K562 (cell line): ENCODE measurements at regions not wholly inside any gene's neighbourhood (a gene's known extent, or its start where the extent isn't known, plus 50 kb on each side); places are given as distances from the start of the nearest gene placed in this dataset.

Experiments used
- ATAC-seq: fragments of 200-7000 bp; cut with Tn5 transposase; 3 replicates; pipeline ENCODE4 v1.9.1; 2020; ENCODE audit warnings: moderate library complexity
- BruUV-seq: library from RNA; stranded (reverse); fragments of 400-500 nt; replicated peaks from 2 replicates; lab custom pipeline; 2021; lab: Mats Ljungman, UMichigan
- CTCF ChIA-PET: fragments of 300-600 bp; formaldehyde crosslinking; extraction: SDS; loops from one replicate; lab custom pipeline; 2021; ENCODE audit warnings: low intra/inter-chr PET ratio; lab: Yijun Ruan, JAX
- POLR2A ChIA-PET: fragments of 300-600, 350-650 bp; sonication (Branson Sonifier 250); formaldehyde crosslinking; extraction: SDS; loops from one replicate; lab custom pipeline; 2021; ENCODE audit warnings: antibody characterized with exemption, inconsistent platforms; lab: Yijun Ruan, JAX
- DNase-seq, 4 experiments: peaks; one replicate each; pipeline versions ENCODE4 v3.0.0 to v3.0.0-alpha.2; 2011 to 2018; ENCODE audit warnings: low spot score in 3 of 4, mixed read lengths in 3 of 4; ENCODE audit errors: extremely low read depth in 1 of 4
- FAIRE-seq: peaks from 2 replicates; lab custom pipeline; 2011; peaks lifted over from hg19 to GRCh38; lab: Jason Lieb, UNC
- H2AFZ ChIP-seq: 2 replicates; pipeline ENCODE4 v1.6.0; 2011; ENCODE audit warnings: low read depth, low read length, control low read depth, inconsistent platforms
- H3K27ac ChIP-seq: fragments of 200-600 bp; 3 replicates; pipeline ENCODE4 v1.8.0; 2011; ENCODE audit warnings: low read depth, mild to moderate bottlenecking, control low read depth, inconsistent platforms, low read length, moderate library complexity, mixed read lengths; ENCODE audit errors: extremely low read depth
- H3K27me3 ChIP-seq, 2 experiments: fragments of 300-600 bp in 1 of 2; 2 replicates in 1 of 2; 3 replicates in 1 of 2; pipeline versions ENCODE4 v1.6.0 to v1.8.0; 2011; ENCODE audit warnings: inconsistent platforms in 2 of 2, low read length in 2 of 2, mild to moderate bottlenecking in 1 of 2, mixed read lengths in 1 of 2, moderate library complexity in 1 of 2; ENCODE audit not compliant: control insufficient read depth in 2 of 2, insufficient read depth in 2 of 2
- H3K36me3 ChIP-seq: fragments of 300-600 bp; 3 replicates; pipeline ENCODE4 v1.8.0; 2011; ENCODE audit warnings: mild to moderate bottlenecking, low read length, inconsistent platforms; ENCODE audit not compliant: control insufficient read depth, insufficient read depth
- H3K4me1 ChIP-seq, 2 experiments: fragments of 200-600 bp in 1 of 2; replicated peaks in 1 of 2; 2 replicates in 1 of 2; 3 replicates in 1 of 2; pipeline versions ENCODE4 v1.5.1 to v1.8.0; 2011; ENCODE audit warnings: inconsistent platforms in 2 of 2, low read length in 2 of 2, mild to moderate bottlenecking in 1 of 2, mixed read lengths in 1 of 2, moderate library complexity in 1 of 2; ENCODE audit not compliant: control insufficient read depth in 2 of 2, insufficient read depth in 2 of 2
- H3K4me2 ChIP-seq: 2 replicates; pipeline ENCODE4 v1.6.1; 2011; ENCODE audit warnings: low read length, control low read depth, inconsistent platforms, mixed read lengths; ENCODE audit not compliant: insufficient read depth
- H3K4me3 ChIP-seq: fragments of 200-600 bp; sonication (generic), shearing (Covaris generic); 2 replicates; pipeline ENCODE4 v1.5.1; 2016; ENCODE audit warnings: control low read depth, inconsistent platforms
- H3K79me2 ChIP-seq: fragments of 200-600 bp; 3 replicates; pipeline ENCODE4 v1.8.0; 2011; ENCODE audit warnings: low read length, inconsistent platforms; ENCODE audit not compliant: control insufficient read depth, insufficient read depth
- H3K9ac ChIP-seq, 2 experiments: 2 replicates each; pipeline versions ENCODE4 v1.6.0 to v1.6.1; 2011; ENCODE audit warnings: low read depth in 2 of 2, low read length in 2 of 2, control low read depth in 1 of 2, inconsistent platforms in 1 of 2, mild to moderate bottlenecking in 1 of 2, mixed read lengths in 1 of 2; ENCODE audit not compliant: insufficient read depth in 1 of 2
- H3K9me1 ChIP-seq: one replicate; pipeline ENCODE4 v1.6.0; 2011; ENCODE audit warnings: inconsistent platforms, mild to moderate bottlenecking, low read length, moderate library complexity; ENCODE audit not compliant: control insufficient read depth, insufficient read depth
- H3K9me3 ChIP-seq: replicated peaks from 2 replicates; pipeline ENCODE4 v1.5.1; 2011; ENCODE audit warnings: low read depth, low read length, inconsistent platforms; ENCODE audit not compliant: control insufficient read depth, insufficient read depth
- H4K20me1 ChIP-seq: replicated peaks from 2 replicates; pipeline ENCODE4 v1.6.1; 2011; ENCODE audit warnings: low read length, inconsistent platforms, mixed read lengths; ENCODE audit not compliant: control insufficient read depth, insufficient read depth
- BRF1 ChIP-seq: IDR thresholded peaks from 3 replicates; pipeline ENCODE4 v1.6.1; 2011; ENCODE audit warnings: borderline replicate concordance, mild to moderate bottlenecking; ENCODE audit not compliant: insufficient read length; ENCODE audit errors: extremely low read depth
- CC2D1A ChIP-seq: fragments of 450-650 bp; IDR thresholded peaks from 2 replicates; pipeline ENCODE4 v1.6.1; 2017; ENCODE audit warnings: mild to moderate bottlenecking
- DNMT1 ChIP-seq: fragments of 450-650 bp; IDR thresholded peaks from 2 replicates; pipeline ENCODE4 v1.6.1; 2016; ENCODE audit warnings: antibody characterized with exemption, mild to moderate bottlenecking
- FOS ChIP-seq: IDR thresholded peaks from 3 replicates; pipeline ENCODE4 v1.6.1; 2011; ENCODE audit not compliant: insufficient read length; ENCODE audit errors: extremely low read depth
- FOXK2 ChIP-seq, 2 experiments: fragments of 450-650 bp; IDR thresholded peaks in 1 of 2; conservative IDR thresholded peaks in 1 of 2; 2 replicates each; pipeline ENCODE4 v1.6.1; 2016; ENCODE audit warnings: low read depth in 2 of 2, mild to moderate bottlenecking in 1 of 2
- LARP7 ChIP-seq: fragments of 450-650 bp; IDR thresholded peaks from 2 replicates; pipeline ENCODE4 v1.6.1; 2016
- STAT5B ChIP-seq: fragments of 250-450 bp; sonication (Bioruptor Pico); IDR thresholded peaks from 2 replicates; pipeline ENCODE4 v1.8.0; 2021; ENCODE audit warnings: mild to moderate bottlenecking, inconsistent platforms
- ZNF12 ChIP-seq: sonication (generic); formaldehyde crosslinking; IDR thresholded peaks from 2 replicates; pipeline ENCODE4 v1.4.0; 2020; ENCODE audit warnings: mild to moderate bottlenecking, missing genetic modification reagents
- WGBS: fragments of 100-300 bp; shearing (Covaris generic); methylation state at CpG from one replicate; pipeline ENCODE4 v1.1.6; 2016; ENCODE audit warnings: low coverage, mixed read lengths; ENCODE audit not compliant: insufficient coverage; ENCODE audit errors: missing lambda C conversion rate; 5-methylcytosine and 5-hydroxymethylcytosine counted together
- in situ Hi-C: fragments of 300-500 bp; cut with MboI; formaldehyde crosslinking; loops from 4 replicates; pipeline ENCODE4 v1.15.0; 2018; ENCODE audit warnings: inconsistent platforms, mixed read lengths
- intact Hi-C: fragments of 100-400 bp; cut with micrococcal nuclease; formaldehyde crosslinking; loops from 2 replicates; pipeline ENCODE4 v1.14.2; 2022
- TF ChIP-seq, protein P1 (sequence below), 2 experiments: fragments of 450-650 bp; conservative IDR thresholded peaks; 2 replicates each; pipeline ENCODE4 v1.6.1; 2017; ENCODE audit warnings: mild to moderate bottlenecking in 2 of 2, moderate library complexity in 2 of 2
- TF ChIP-seq, protein P2 (sequence below): fragments of 250-450 bp; sonication (Bioruptor Pico); IDR thresholded peaks from 2 replicates; pipeline ENCODE4 v1.4.0; 2020; ENCODE audit warnings: borderline replicate concordance

DNA sequence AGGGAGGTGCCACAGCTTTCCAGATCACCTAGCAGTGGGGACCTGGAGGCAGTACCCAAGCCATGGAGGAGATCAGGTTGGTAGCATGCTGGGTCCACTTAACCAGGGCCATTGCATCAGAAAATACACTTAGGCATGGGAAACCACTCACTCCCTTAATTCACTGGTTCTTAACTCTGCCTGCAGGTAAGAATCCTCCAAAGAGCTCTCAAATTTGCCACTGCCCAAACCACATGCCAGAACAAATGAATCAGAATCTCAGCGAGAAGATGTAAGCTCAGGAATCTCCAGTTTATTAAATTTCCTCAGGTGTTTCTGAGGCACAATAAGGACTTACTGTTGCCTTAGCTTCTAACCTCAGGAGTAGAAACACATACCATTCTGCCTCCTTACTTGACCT is 327.7 kb upstream of the RASGEF1B start:
- Histone ChIP-seq H3K9me3 (no peaks in the 10 kb centered on the region), H4K20me1 (no peaks in the 10 kb centered on the region), H3K9me1 (no peaks in the 10 kb centered on the region), H3K36me3 (no peaks in the 10 kb centered on the region; the same call in 2 of the 3 replicates), H2AFZ (no peak overlapping the region), H3K4me2 (no peak overlapping the region), H3K79me2 (no peaks in the 10 kb centered on the region), H3K4me3 (no peak overlapping the region), H3K27ac (no peak overlapping the region), H3K9ac (no peak overlapping the region), H3K27me3 (no peaks in the 10 kb centered on the region), H3K4me1 (peaks cover 3 to 7% of the 10 kb centered on the region in 2 experiments; a peak in 3 of 5 replicates)
- DNase-seq: no peak
- in situ Hi-C loops: no loop called here
- BruUV-seq: no TSS peak
- no peak for ATAC-seq
- WGBS: 72% methylated on average over 1 of the region's 1 CpG
- ChIA-PET POLR2A (interaction anchor here (0.7 to 0.8 kb wide), 2 partner anchors 9 to 10 kb away, joined by 3 to 4 read pairs; no protein-coding TSS in a partner anchor), CTCF (no interaction called here)
- FAIRE-seq: no peak
- intact Hi-C loops: no loop called here
- TF ChIP-seq FOS (no peak), CC2D1A (no peak), FOXK2 (conservative IDR thresholded peaks at IDR 0.05 in 1 of 2, IDR thresholded peaks at IDR 0.05 in 1 of 2; ENCODE audit: low read depth in 2 of 2) (no peak), DNMT1 (no peak), BRF1 (no peak), STAT5B (CRISPR knock-in tag) (no peak), ZNF12 (CRISPR knock-in tag) (no peak), LARP7 (no peak)
- TF ChIP-seq, protein P1, sequence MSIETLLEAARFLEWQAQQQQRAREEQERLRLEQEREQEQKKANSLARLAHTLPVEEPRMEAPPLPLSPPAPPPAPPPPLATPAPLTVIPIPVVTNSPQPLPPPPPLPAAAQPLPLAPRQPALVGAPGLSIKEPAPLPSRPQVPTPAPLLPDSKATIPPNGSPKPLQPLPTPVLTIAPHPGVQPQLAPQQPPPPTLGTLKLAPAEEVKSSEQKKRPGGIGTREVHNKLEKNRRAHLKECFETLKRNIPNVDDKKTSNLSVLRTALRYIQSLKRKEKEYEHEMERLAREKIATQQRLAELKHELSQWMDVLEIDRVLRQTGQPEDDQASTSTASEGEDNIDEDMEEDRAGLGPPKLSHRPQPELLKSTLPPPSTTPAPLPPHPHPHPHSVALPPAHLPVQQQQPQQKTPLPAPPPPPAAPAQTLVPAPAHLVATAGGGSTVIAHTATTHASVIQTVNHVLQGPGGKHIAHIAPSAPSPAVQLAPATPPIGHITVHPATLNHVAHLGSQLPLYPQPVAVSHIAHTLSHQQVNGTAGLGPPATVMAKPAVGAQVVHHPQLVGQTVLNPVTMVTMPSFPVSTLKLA (conservative IDR thresholded peaks at IDR 0.05): no peak
- TF ChIP-seq, protein P2, sequence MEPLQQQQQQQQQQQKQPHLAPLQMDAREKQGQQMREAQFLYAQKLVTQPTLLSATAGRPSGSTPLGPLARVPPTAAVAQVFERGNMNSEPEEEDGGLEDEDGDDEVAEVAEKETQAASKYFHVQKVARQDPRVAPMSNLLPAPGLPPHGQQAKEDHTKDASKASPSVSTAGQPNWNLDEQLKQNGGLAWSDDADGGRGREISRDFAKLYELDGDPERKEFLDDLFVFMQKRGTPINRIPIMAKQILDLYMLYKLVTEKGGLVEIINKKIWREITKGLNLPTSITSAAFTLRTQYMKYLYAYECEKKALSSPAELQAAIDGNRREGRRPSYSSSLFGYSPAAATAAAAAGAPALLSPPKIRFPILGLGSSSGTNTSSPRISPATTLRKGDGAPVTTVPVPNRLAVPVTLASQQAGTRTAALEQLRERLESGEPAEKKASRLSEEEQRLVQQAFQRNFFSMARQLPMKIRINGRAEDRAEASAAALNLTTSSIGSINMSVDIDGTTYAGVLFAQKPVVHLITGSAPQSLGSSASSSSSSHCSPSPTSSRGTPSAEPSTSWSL (CRISPR knock-in tag): no peak
